Uterus (tissue), 3 donors: ENCODE measurements at regions not wholly inside any gene's neighbourhood (a gene's known extent, or its start where the extent isn't known, plus 50 kb on each side); places are given as distances from the start of the nearest gene placed in this dataset.

Experiments
- DNase-seq, 2 donors: peaks; one replicate each; pipeline ENCODE4 v3.0.0-alpha.2; 2019 to 2020
- H3K27ac ChIP-seq, 2 donors: fragments of 200-600 bp; sonication (generic); 1 replicate in 1 of 2; 2 replicates in 1 of 2; pipeline ENCODE4 v1.5.1; 2016 to 2018
- H3K27me3 ChIP-seq, 2 donors: fragments of 200-600 bp; sonication (generic); one replicate each; pipeline ENCODE4 v1.5.1; 2018 to 2019; ENCODE audit warnings: control low read depth in 1 of 2
- H3K36me3 ChIP-seq, 2 donors: fragments of 200-600 bp; sonication (generic); one replicate each; pipeline ENCODE4 v1.5.1; 2019; ENCODE audit warnings: control low read depth in 1 of 2
- H3K4me1 ChIP-seq, 2 donors: fragments of 200-600 bp; sonication (generic); one replicate each; pipeline ENCODE4 v1.5.1; 2018 to 2019; ENCODE audit warnings: control low read depth in 1 of 2
- H3K4me3 ChIP-seq, 2 donors: fragments of 200-600 bp; sonication (generic); 1 replicate in 1 of 2; 2 replicates in 1 of 2; pipeline ENCODE4 v1.5.1; 2018 to 2019; ENCODE audit warnings: mild to moderate bottlenecking in 1 of 2
- H3K9me3 ChIP-seq, 2 donors: fragments of 200-600 bp; sonication (generic); one replicate each; pipeline ENCODE4 v1.5.1; 2019; ENCODE audit warnings: control low read depth in 1 of 2
- CTCF ChIP-seq, 4 experiments: fragments of 200-600 bp in 2 of 4; fragments of 450-650 bp in 2 of 4; sonication (generic) in 2 of 4; IDR thresholded peaks; one replicate each; pipeline ENCODE4 v1.5.1; 2016 to 2019; ENCODE audit warnings: antibody characterized with exemption in 4 of 4, mild to moderate bottlenecking in 2 of 4, moderate library complexity in 1 of 4
- POLR2A ChIP-seq, 2 donors: fragments of 450-650 bp; IDR thresholded peaks; one replicate each; pipeline ENCODE4 v1.6.1; 2016; ENCODE audit warnings: antibody characterized with exemption in 2 of 2, mild to moderate bottlenecking in 1 of 2, moderate library complexity in 1 of 2
- intact Hi-C: fragments of 100-400 bp; cut with DNase I; formaldehyde crosslinking; loops from one replicate; pipeline ENCODE4 v1.15.1; 2023; ENCODE audit warnings: low total_unique reads
- donor health status: DM: yes; HTN: yes; CAD: no.

DNA sequence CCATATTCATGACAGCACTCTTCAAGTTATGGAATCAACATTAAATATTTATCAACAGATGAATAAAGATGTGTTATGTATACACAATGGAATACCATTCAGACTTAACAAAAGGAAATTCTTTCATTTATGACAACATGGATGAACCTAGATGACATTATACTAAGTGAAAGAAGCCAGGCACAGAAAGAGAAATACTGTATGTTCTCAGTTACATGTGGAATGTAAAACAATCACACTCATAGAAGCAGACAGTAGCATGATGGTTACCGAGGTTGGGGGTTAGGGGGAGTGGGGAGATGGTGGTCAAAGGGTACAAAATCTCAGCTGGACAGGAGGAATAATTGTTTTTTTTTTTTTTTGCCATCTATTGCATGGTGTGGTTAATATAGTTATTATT lies 431.9 kb downstream of the DMAC1 start:
- no peak for TF ChIP-seq POLR2A (IDR thresholded peaks at IDR 0.05)
- no peak for TF ChIP-seq CTCF (IDR thresholded peaks at IDR 0.05)
- DNase-seq: no peak
- no peaks in the 10 kb centered on the region for H3K36me3 ChIP-seq
- H3K4me1 ChIP-seq: no peaks in the 10 kb centered on the region
- no peak overlapping the region for H3K4me3 ChIP-seq
- intact Hi-C loops: no loop called here
- H3K27me3 ChIP-seq: no peaks in the 10 kb centered on the region
- H3K27ac ChIP-seq: peak overlapping the region in 1 of 2 donors; percentile 42
- no peaks in the 10 kb centered on the region for H3K9me3 ChIP-seq

DNA sequence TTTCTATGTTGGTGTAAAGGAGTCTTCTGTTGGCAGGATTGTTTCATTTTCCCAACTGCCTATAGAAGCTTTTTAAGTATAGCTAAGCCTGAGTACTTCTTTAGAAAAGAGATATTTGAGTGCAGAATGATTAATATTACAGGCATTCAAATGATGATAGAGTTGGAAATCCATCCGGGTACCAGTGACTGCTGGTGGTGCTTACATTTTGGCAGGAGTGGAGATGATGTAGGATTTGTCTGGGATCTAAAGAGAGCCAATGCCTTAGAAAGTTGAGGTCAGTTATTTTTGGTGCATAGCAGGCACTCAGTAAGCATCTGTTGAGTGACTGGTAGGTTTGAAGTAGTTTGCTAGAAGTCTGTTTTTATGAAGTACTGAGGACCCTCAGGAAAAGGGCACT lies 433.5 kb downstream of the DMAC1 start:
- intact Hi-C loops: no loop called here
- Histone ChIP-seq H3K4me3 (no peak overlapping the region), H3K27me3 (no peaks in the 10 kb centered on the region), H3K9me3 (no peaks in the 10 kb centered on the region), H3K27ac (no peak overlapping the region), H3K36me3 (no peaks in the 10 kb centered on the region), H3K4me1 (no peaks in the 10 kb centered on the region)
- no peak for DNase-seq
- TF ChIP-seq CTCF (IDR thresholded peaks at IDR 0.05): no peak
- no peak for TF ChIP-seq POLR2A (IDR thresholded peaks at IDR 0.05)

DNA sequence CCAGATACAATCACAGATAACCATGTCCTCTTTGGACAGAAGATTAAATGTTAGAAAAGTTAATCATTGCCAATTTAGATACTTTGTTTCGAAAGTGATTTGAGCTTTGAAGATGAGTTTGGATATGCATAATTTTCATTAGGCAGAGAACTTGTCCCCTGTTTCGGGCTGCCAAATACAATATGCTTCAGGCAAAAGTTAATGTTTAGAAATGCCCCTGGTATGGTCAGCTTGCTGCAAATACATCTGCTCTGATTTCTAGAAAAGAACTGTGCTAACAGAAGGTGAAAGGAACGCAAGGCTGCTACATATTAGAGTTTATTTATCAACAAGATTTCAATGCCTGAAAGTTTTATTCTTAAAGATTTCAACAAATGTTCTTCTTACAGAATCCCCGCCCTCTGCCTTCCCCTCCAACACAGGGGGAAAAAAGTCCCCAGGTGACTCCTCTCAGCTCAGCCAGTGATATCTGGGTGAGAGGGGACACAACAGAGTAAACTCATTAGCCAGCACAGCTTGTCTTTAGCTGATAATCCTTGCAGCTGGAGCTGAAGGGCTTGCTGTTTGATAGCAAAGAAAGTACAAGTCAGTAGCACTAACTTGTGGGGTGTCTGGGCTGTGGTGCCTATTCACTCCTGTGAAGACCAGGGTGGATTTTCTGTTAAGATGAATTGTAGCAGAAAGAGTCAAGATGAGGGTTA lies 435.7 kb downstream of the DMAC1 start:
- H3K9me3 ChIP-seq: no peaks in the 10 kb centered on the region
- no peak overlapping the region for H3K27ac ChIP-seq
- H3K27me3 ChIP-seq: no peaks in the 10 kb centered on the region
- intact Hi-C loops: no loop called here
- TF ChIP-seq POLR2A (IDR thresholded peaks at IDR 0.05) (no peak), CTCF (IDR thresholded peaks at IDR 0.05) (no peak)
- H3K36me3 ChIP-seq: no peaks in the 10 kb centered on the region
- no peak overlapping the region for H3K4me3 ChIP-seq
- no peaks in the 10 kb centered on the region for H3K4me1 ChIP-seq
- DNase-seq: no peak

DNA sequence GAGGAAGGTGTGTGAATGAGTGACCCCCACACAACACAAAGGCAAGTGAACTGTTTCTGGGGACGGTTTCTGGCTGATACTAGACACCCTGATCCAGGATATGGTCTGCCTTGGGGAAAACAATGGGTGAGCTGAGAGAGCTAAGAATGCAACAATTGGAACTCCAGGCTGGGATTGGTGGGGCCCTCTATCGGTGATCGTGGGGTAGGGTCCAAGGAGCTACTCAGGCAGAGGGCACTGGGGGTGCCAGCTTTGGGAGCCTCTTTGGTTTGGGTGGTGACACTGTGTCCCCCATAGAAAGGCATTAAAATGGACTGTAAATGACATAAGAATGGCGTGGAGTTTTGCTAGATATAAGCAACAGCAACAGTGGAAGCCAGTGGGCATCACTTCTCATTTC lies 439.1 kb downstream of the DMAC1 start:
- Histone ChIP-seq H3K4me3 (no peak overlapping the region), H3K4me1 (no peaks in the 10 kb centered on the region), H3K36me3 (no peaks in the 10 kb centered on the region), H3K9me3 (no peaks in the 10 kb centered on the region), H3K27ac (no peak overlapping the region), H3K27me3 (no peaks in the 10 kb centered on the region)
- intact Hi-C loops: no loop called here
- no peak for DNase-seq
- no peak for TF ChIP-seq POLR2A (IDR thresholded peaks at IDR 0.05)
- no peak for TF ChIP-seq CTCF (IDR thresholded peaks at IDR 0.05)

DNA sequence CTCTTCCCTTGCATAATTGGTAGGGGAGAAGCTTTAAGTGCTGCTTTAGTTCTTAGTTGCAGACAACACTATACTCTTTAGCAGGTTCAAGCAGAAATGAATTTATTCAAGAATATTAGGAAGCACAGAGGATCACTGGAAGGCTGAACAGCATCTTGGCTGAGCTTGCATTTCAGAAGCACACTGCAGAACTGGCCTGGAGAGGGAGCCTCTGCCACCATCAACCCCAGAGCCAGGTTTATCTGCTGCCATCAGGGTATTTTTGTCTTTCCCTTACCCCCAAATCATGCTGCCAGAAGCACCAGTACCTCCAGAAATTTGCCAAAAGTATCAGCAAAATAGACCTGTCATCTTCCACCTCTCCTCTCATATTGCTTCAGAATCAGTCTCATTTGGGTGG lies 440.7 kb downstream of the DMAC1 start:
- no peak for DNase-seq
- no peak overlapping the region for H3K27ac ChIP-seq
- H3K36me3 ChIP-seq: no peaks in the 10 kb centered on the region
- TF ChIP-seq CTCF (IDR thresholded peaks at IDR 0.05) (no peak), POLR2A (IDR thresholded peaks at IDR 0.05) (no peak)
- no peaks in the 10 kb centered on the region for H3K4me1 ChIP-seq
- no peaks in the 10 kb centered on the region for H3K27me3 ChIP-seq
- no peak overlapping the region for H3K4me3 ChIP-seq
- intact Hi-C loops: no loop called here
- H3K9me3 ChIP-seq: no peaks in the 10 kb centered on the region
